Fibroblast of skin of scalp (primary cell): ENCODE measurements at regions not wholly inside any gene's neighbourhood (a gene's known extent, or its start where the extent isn't known, plus 50 kb on each side); places are given as distances from the start of the nearest gene placed in this dataset.
"Not testable (repeated sequence)": the region's sequence is repeated elsewhere in the genome, so short reads cannot be mapped to it uniquely, and the experiment has no call there.

ENCODE experiments used
- DNase-seq: peaks from one replicate; pipeline ENCODE4 v3.0.0-alpha.2; 2013

GRCh38 chr10:17538941-17539340 lies 78.2 kb downstream of the HACD1 start:
- DNase-seq: no peak

- DNase-seq: no peak
Observed at GRCh38 chr10:17537281-17537680, 79.9 kb downstream of the HACD1 start.

GRCh38 chr10:17536221-17536620 lies 81.0 kb downstream of the HACD1 start:
- DNase-seq: no peak

- DNase-seq: no peak
Observed at GRCh38 chr10:17533731-17534130, 79.3 kb upstream of the ST8SIA6 start.

GRCh38 chr10:17528306-17528862 lies 74.0 kb upstream of the ST8SIA6 start:
- DNase-seq: no peak

GRCh38 chr10:17527514-17528146 lies 73.2 kb upstream of the ST8SIA6 start:
- DNase-seq: peak; percentile 83

- DNase-seq: not testable (repeated sequence)
Observed at GRCh38 chr10:17526571-17526970, 72.2 kb upstream of the ST8SIA6 start.

- no peak for DNase-seq
Observed at GRCh38 chr10:17523917-17524316, 69.5 kb upstream of the ST8SIA6 start.

GRCh38 chr10:17523246-17523753 lies 68.9 kb upstream of the ST8SIA6 start:
- DNase-seq: no peak

GRCh38 chr10:17522269-17522668 lies 67.9 kb upstream of the ST8SIA6 start:
- DNase-seq: not testable (repeated sequence)

GRCh38 chr10:17519457-17519856 lies 65.1 kb upstream of the ST8SIA6 start:
- no peak for DNase-seq

GRCh38 chr10:17518338-17518737 lies 63.9 kb upstream of the ST8SIA6 start:
- DNase-seq: no peak

GRCh38 chr10:17516376-17516775 lies 62.0 kb upstream of the ST8SIA6 start:
- DNase-seq: peak; percentile 34

- DNase-seq: peak; percentile 98
Observed at GRCh38 chr10:17512341-17513001, 58.1 kb upstream of the ST8SIA6 start.

- no peak for DNase-seq
Observed at GRCh38 chr10:17510242-17510908, 56.0 kb upstream of the ST8SIA6 start.

GRCh38 chr10:17507538-17507937 lies 53.1 kb upstream of the ST8SIA6 start:
- DNase-seq: no peak

GRCh38 chr10:17506856-17507471 lies 52.6 kb upstream of the ST8SIA6 start:
- no peak for DNase-seq

- no peak for DNase-seq
Observed at GRCh38 chr10:17506390-17506789, 52.0 kb upstream of the ST8SIA6 start.

GRCh38 chr10:17504547-17505245 lies 50.3 kb upstream of the ST8SIA6 start:
- DNase-seq: peak; percentile 96
